GM12878 (cell line): ENCODE measurements at regions not wholly inside any gene's neighbourhood (a gene's known extent, or its start where the extent isn't known, plus 50 kb on each side); places are given as distances from the start of the nearest gene placed in this dataset.

Source experiments
- ATAC-seq: fragments of 200-7000 bp; cut with Tn5 transposase; 3 replicates; pipeline ENCODE4 v1.9.1; 2020; ENCODE audit warnings: mild to moderate bottlenecking, moderate library complexity
- BruUV-seq: library from RNA; stranded (reverse); fragments of 400-500 nt; replicated peaks from 2 replicates; lab custom pipeline; 2021; lab: Mats Ljungman, UMichigan
- CTCF ChIA-PET: fragments of 300-600 bp; sonication (Branson Sonifier 250); formaldehyde crosslinking; extraction: SDS; loops from one replicate; lab custom pipeline; 2021; ENCODE audit warnings: inconsistent platforms; lab: Yijun Ruan, JAX
- POLR2A ChIA-PET: fragments of 350-600 bp; formaldehyde crosslinking; extraction: SDS; loops from one replicate; lab custom pipeline; 2021; ENCODE audit warnings: inconsistent platforms; lab: Charles Lee
- RAD21 ChIA-PET: fragments of 300-600 bp; sonication (Branson Sonifier 250); formaldehyde crosslinking; loops from one replicate; lab custom pipeline; 2023; ENCODE audit warnings: antibody characterized with exemption; ENCODE audit not compliant: unreplicated experiment; lab: Charles Lee
- SMC1A ChIA-PET: fragments of 300-600 bp; sonication (Branson Sonifier 250); formaldehyde crosslinking; loops from one replicate; lab custom pipeline; 2023; ENCODE audit not compliant: unreplicated experiment, uncharacterized antibody; lab: Charles Lee
- DNase-seq: peaks from one replicate; pipeline ENCODE4 v3.0.0-alpha.2; 2011; ENCODE audit warnings: low read depth, low spot score
- FAIRE-seq: peaks from 3 replicates; lab custom pipeline; 2011; peaks lifted over from hg19 to GRCh38; lab: Jason Lieb, UNC
- H2AFZ ChIP-seq: 2 replicates; pipeline ENCODE4 v1.6.0; 2011; ENCODE audit warnings: low read depth, low read length, control low read depth; ENCODE audit not compliant: control insufficient read depth
- H3K27ac ChIP-seq: 2 replicates; pipeline ENCODE4 v1.5.1; 2011; ENCODE audit warnings: control low read depth; ENCODE audit not compliant: control insufficient read depth, insufficient read depth
- H3K27me3 ChIP-seq, 2 experiments: replicated peaks in 1 of 2; 2 replicates each; pipeline versions ENCODE4 v1.6.0 to v1.6.1; 2011; ENCODE audit warnings: low read length in 1 of 2; ENCODE audit not compliant: control insufficient read depth in 2 of 2, insufficient read depth in 2 of 2
- H3K36me3 ChIP-seq, 2 experiments: 2 replicates each; pipeline ENCODE4 v1.5.1; 2011; ENCODE audit warnings: low read length in 1 of 2; ENCODE audit not compliant: control insufficient read depth in 2 of 2, insufficient read depth in 2 of 2
- H3K4me1 ChIP-seq: 2 replicates; pipeline ENCODE4 v1.6.1; 2011; ENCODE audit warnings: mild to moderate bottlenecking, low read length, moderate library complexity, mixed read lengths; ENCODE audit not compliant: control insufficient read depth, insufficient read depth
- H3K4me2 ChIP-seq: 2 replicates; pipeline ENCODE4 v1.6.0; 2011; ENCODE audit warnings: control low read depth; ENCODE audit not compliant: control insufficient read depth, insufficient read depth
- H3K4me3 ChIP-seq: fragments of 200-600 bp; sonication (generic); 2 replicates; pipeline ENCODE4 v1.5.1; 2016
- H3K79me2 ChIP-seq: 2 replicates; pipeline ENCODE4 v1.6.0; 2011; ENCODE audit warnings: low read length; ENCODE audit not compliant: control insufficient read depth, insufficient read depth
- H3K9ac ChIP-seq: 2 replicates; pipeline ENCODE4 v1.8.0; 2011; ENCODE audit warnings: low read length, control low read depth, mixed read lengths; ENCODE audit not compliant: control insufficient read depth, insufficient read depth
- H3K9me3 ChIP-seq: replicated peaks from 3 replicates; pipeline ENCODE4 v1.5.1; 2011; ENCODE audit warnings: mild to moderate bottlenecking, low read length; ENCODE audit not compliant: control insufficient read depth, insufficient read depth
- H4K20me1 ChIP-seq: 2 replicates; pipeline ENCODE4 v1.6.0; 2011; ENCODE audit not compliant: control insufficient read depth, insufficient read depth
- CBX3 ChIP-seq: fragments of 200-600 bp; sonication (generic); IDR thresholded peaks from 2 replicates; pipeline ENCODE4 v1.6.1; 2016; ENCODE audit warnings: low read depth, borderline replicate concordance
- CHD1 ChIP-seq: IDR thresholded peaks from 2 replicates; pipeline ENCODE4 v1.6.1; 2012; ENCODE audit warnings: low read depth, low read length, improper control_type of control experiment
- CREB1 ChIP-seq: IDR thresholded peaks from 2 replicates; pipeline ENCODE4 v1.6.1; 2012; ENCODE audit warnings: low read depth, mild to moderate bottlenecking, inconsistent platforms
- HCFC1 ChIP-seq: fragments of 150-350 bp; IDR thresholded peaks from 2 replicates; pipeline ENCODE4 v1.6.1; 2014; ENCODE audit warnings: low read length
- HSF1 ChIP-seq: fragments of 150-350 bp; IDR thresholded peaks from 2 replicates; pipeline ENCODE4 v1.6.1; 2014; ENCODE audit warnings: mild to moderate bottlenecking, low read depth, low read length
- JUND ChIP-seq: IDR thresholded peaks from 2 replicates; pipeline ENCODE4 v1.6.1; 2012; ENCODE audit warnings: low read depth, mild to moderate bottlenecking, low read length, improper control_type of control experiment, moderate library complexity
- KLF5 ChIP-seq: fragments of 450-650 bp; IDR thresholded peaks from 2 replicates; pipeline ENCODE4 v1.6.1; 2014; ENCODE audit warnings: mild to moderate bottlenecking; ENCODE audit not compliant: partially characterized antibody
- RFX5 ChIP-seq: IDR thresholded peaks from 2 replicates; pipeline ENCODE4 v1.6.1; 2011; ENCODE audit warnings: low read depth, low read length, improper control_type of control experiment
- STAT1 ChIP-seq: fragments of 450-650 bp; conservative IDR thresholded peaks from 2 replicates; pipeline ENCODE4 v1.6.1; 2014; ENCODE audit warnings: antibody characterized with exemption, mild to moderate bottlenecking
- SUZ12 ChIP-seq: fragments of 200-600 bp; sonication (generic); IDR thresholded peaks from one replicate; pipeline ENCODE4 v1.6.1; 2018; ENCODE audit warnings: antibody characterized with exemption, mild to moderate bottlenecking; ENCODE audit not compliant: unreplicated experiment
- ZBTB33 ChIP-seq: fragments of 450-650 bp; IDR thresholded peaks from 2 replicates; pipeline ENCODE4 v1.6.1; 2017; ENCODE audit warnings: mild to moderate bottlenecking
- ZBTB40 ChIP-seq: fragments of 450-650 bp; IDR thresholded peaks from 2 replicates; pipeline ENCODE4 v1.6.1; 2016; ENCODE audit warnings: mild to moderate bottlenecking, moderate library complexity, borderline replicate concordance
- ZNF384 ChIP-seq: IDR thresholded peaks from 2 replicates; pipeline ENCODE4 v1.6.1; 2012; ENCODE audit warnings: low read depth, mild to moderate bottlenecking, low read length, improper control_type of control experiment, borderline replicate concordance
- WGBS: methylation state at CpG from one replicate; pipeline ENCODE4 v1.1.6; 2016; ENCODE audit warnings: low lambda C conversion rate; ENCODE audit not compliant: insufficient replicate concordance, insufficient coverage; ENCODE audit errors: missing lambda C conversion rate; 5-methylcytosine and 5-hydroxymethylcytosine counted together
- in situ Hi-C: fragments of 300-500 bp; cut with MboI; formaldehyde crosslinking; loops from 9 replicates; pipeline ENCODE4 v1.14.3; 2018; ENCODE audit warnings: mixed read lengths
- intact Hi-C: fragments of 100-400 bp; cut with micrococcal nuclease; formaldehyde crosslinking; loops from one replicate; pipeline ENCODE4 v1.14.2; 2022; ENCODE audit not compliant: unreplicated experiment
- TF ChIP-seq, protein P1 (sequence below): fragments of 450-650 bp; IDR thresholded peaks from 2 replicates; pipeline ENCODE4 v1.6.1; 2017; ENCODE audit warnings: antibody characterized with exemption, mild to moderate bottlenecking, moderate library complexity

DNA sequence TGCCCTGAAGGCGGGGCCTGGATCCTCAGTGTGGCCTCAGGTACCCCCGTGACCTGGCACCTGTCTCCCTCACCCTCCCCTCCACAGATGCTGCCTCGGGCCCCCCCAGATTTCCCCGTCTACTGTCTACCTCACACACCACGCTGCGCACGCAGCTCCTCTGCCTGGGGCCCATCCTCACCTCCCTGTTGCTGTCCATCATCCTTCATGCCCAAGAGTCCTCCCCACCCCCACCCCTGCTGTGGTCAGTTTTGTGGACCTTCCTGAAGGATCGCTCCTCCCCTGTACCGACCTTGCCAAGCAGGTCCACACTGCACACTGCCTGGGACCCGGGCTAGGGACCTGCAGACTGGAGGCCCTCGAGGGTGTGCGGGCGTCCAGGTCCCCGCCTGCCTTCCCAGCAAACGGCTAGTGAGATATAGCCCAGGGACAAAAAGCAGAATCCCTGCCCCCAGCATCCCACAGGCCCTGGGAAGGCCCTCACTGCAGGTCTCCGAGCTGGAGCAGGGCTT lies 197.4 kb upstream of the DIO3 start:
- no peak for ATAC-seq
- no peak overlapping the region for H2AFZ ChIP-seq
- intact Hi-C loops (no loop called here), in situ Hi-C loops (no loop called here)
- DNase-seq = no peak
- peaks cover 0 to 1% of the 10 kb centered on the region in 2 experiments; a peak in 2 of 4 replicates for H3K27me3 ChIP-seq
- TF ChIP-seq JUND (no peak), CREB1 (no peak), ZBTB33 (no peak), CHD1 (no peak), KLF5 (no peak), STAT1 (no peak), RFX5 (no peak), SUZ12 (no peak), ZNF384 (no peak), HSF1 (no peak), ZBTB40 (no peak), HCFC1 (no peak), CBX3 (no peak)
- TF ChIP-seq, protein P1, sequence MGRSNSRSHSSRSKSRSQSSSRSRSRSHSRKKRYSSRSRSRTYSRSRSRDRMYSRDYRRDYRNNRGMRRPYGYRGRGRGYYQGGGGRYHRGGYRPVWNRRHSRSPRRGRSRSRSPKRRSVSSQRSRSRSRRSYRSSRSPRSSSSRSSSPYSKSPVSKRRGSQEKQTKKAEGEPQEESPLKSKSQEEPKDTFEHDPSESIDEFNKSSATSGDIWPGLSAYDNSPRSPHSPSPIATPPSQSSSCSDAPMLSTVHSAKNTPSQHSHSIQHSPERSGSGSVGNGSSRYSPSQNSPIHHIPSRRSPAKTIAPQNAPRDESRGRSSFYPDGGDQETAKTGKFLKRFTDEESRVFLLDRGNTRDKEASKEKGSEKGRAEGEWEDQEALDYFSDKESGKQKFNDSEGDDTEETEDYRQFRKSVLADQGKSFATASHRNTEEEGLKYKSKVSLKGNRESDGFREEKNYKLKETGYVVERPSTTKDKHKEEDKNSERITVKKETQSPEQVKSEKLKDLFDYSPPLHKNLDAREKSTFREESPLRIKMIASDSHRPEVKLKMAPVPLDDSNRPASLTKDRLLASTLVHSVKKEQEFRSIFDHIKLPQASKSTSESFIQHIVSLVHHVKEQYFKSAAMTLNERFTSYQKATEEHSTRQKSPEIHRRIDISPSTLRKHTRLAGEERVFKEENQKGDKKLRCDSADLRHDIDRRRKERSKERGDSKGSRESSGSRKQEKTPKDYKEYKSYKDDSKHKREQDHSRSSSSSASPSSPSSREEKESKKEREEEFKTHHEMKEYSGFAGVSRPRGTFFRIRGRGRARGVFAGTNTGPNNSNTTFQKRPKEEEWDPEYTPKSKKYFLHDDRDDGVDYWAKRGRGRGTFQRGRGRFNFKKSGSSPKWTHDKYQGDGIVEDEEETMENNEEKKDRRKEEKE = no peak
- no peak overlapping the region for H3K9ac ChIP-seq
- H3K4me2 ChIP-seq = no peak overlapping the region
- ChIA-PET RAD21 (no interaction called here), CTCF (no interaction called here), SMC1A (no interaction called here), POLR2A (no interaction called here)
- H3K9me3 ChIP-seq = no peaks in the 10 kb centered on the region
- H3K36me3 ChIP-seq = no peaks in the 10 kb centered on the region
- no peak overlapping the region for H3K4me3 ChIP-seq
- H4K20me1 ChIP-seq = no peaks in the 10 kb centered on the region
- FAIRE-seq = no peak
- no peaks in the 10 kb centered on the region for H3K79me2 ChIP-seq
- H3K27ac ChIP-seq = no peak overlapping the region
- WGBS = 31% methylated on average over 10 of the region's 16 CpGs
- no TSS peak for BruUV-seq
- H3K4me1 ChIP-seq = no peaks in the 10 kb centered on the region
